Ureter (tissue), 1 donor: ENCODE measurements at regions not wholly inside any gene's neighbourhood (a gene's known extent, or its start where the extent isn't known, plus 50 kb on each side); places are given as distances from the start of the nearest gene placed in this dataset.
"Not testable (repeated sequence)": the region's sequence is repeated elsewhere in the genome, so short reads cannot be mapped to it uniquely, and the experiment has no call there.

ENCODE experiments used
- DNase-seq: peaks from one replicate; pipeline ENCODE4 v3.0.0-alpha.2; 2020; ENCODE audit warnings: low spot score
- donor health status: DM: yes; HTN: yes; CAD: no.

DNA sequence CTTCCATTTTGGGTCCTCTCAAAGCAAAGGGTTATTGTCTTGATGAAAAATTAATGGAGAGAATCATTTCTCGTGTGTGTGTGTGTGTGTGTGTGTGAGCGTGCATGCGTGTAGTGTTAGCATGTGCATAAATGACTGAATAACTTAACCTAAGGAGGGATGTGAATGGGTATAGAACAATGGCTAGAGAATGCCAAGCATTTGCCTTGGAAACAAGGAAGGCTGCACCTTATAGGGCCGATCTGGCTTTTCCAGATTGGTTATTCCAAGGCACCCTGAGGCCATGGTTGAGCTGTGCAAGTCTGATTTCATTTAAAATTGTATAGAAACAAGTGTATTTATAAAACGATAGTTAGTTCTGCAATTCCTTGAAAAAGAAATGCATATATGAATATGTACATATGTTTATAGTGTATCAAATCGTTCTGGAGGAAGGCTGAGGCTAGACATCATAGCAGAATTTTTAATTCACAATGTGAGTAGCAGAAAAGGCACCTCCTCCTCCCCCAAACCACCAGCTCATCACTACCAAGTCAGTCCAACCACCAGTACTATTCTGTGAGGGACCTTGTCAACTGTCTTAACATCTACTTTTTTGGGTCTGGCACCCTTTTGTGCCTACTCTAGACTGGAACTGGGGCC, 322.7 kb upstream of the ISX start:
- no peak for DNase-seq

DNA sequence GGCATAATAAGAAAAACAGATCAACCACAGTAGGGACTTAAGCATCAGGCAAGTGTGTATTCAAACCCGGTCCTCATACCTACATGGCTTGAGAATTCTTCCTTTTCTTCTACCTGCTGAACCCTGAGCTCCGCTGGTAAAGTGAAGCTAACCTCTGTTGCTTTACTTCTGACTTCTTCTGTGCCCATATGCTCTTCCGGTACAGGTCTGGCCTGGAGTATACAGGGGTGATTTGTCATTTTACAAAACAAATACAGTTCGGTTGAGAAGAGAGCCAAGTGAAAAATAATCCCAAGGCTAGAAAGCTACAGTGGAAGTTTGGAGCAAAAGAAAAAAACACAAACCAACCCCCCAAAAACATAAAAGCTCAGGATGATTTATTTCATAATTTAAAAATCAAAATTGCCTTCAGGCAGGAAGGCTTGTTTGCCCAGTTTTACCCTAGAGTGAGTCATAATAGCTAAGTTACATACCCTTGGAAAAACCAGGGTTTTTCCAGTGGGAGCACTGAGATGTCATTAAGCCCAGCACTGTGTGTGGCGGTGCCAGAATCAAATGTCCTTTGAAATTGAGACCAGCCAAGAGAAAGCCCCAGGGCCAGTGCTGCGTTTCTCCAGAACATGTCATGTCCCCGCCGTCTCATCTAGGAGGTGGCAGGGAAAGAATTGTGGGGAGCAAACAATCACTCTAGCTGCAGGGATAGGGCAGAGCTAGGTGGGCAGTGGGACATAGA, 305.5 kb upstream of the ISX start:
- no peak for DNase-seq

DNA sequence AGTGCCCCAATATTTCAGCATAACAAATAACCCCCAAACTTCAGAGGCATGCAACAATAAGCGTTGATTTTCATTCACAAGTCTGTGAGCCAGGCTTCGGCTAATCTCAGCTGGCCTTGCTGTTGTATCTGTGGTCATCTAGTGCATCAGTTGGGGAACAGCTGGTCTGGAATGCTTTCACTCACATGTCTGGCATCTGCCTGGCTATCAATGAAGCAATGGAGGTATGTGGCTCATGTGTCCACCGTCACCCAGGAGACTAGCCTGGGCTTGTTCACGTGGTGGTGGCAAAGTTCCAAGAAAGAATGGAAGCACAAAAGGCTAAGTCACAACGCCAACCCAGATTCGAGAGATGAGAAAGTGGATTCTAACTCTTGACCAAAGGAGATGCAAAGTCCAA, 304.8 kb upstream of the ISX start:
- DNase-seq: no peak

DNA sequence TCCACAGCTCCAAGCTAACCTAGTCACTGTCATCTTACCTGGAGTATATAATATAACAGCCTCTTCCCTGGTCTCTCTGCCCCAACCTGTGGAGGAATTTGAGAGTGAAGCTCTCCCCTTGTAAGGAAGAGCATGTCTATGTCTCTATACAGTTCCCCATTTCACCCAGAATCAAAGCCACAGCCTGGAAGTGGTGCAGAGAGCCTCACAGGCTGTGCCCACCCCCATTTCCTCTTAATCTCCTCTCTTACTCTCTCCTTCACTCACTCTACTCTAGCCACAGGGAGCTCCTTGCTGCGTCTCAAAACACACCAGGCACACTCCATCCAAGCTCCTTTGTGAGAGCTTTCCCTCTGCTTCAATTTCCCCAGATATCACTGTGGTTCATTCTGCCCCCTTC, 302.5 kb upstream of the ISX start:
- no peak for DNase-seq

DNA sequence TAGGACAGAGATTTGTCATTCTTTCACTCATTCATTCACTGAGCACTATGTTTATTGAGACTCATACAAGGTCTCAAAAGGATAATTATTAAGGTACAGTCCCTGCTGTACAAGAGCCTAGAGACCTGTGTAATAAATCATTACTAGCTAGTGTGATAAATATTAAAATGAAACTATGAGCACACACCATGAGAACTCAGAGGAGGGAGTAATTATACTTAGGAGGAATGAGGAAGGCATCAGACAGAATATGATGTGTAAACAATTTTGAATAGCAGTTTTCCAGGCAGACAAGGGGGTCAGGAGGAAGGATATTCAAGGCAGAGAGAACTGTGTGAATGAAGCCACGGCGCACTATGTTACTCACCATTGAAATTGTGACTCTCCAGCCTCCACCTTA, 300.8 kb upstream of the ISX start:
- no peak for DNase-seq

DNA sequence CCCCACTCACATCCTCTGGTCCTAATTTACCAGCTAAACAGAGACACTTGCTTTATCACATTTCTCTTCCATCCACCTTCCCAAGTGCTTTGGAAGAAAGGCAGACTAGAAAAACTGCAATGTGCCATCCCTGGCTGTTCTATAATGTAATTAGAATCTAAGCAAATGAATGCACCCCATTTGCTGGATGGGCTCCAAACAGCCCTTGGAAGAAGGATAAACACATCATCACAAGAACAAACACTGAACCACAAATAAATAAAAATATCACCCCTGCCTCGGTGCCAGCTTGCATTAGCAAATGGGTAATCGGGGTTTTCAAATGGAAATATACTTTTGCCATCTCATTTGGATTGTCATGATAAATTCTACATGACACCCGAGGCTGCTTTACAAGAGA, 296.6 kb upstream of the ISX start:
- no peak for DNase-seq

DNA sequence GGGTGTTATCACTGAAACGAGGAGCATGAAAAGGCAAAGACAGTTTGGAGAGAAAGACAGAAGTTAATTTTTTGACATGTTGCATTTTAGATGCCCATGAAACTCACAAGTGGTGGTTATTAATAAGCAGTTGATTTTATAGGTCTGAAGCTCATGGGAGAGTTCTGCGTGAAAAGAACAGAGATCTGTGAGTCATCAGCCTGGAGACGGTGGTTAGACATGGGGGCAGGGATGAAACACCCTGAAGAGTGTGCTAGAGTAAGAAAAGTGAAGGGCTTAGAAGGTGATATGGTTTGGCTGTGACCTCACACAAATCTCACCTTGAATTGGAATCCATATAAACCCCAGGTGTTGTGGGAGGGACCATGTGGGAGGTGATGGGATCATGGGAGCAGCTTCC, 289.1 kb upstream of the ISX start:
- no peak for DNase-seq

DNA sequence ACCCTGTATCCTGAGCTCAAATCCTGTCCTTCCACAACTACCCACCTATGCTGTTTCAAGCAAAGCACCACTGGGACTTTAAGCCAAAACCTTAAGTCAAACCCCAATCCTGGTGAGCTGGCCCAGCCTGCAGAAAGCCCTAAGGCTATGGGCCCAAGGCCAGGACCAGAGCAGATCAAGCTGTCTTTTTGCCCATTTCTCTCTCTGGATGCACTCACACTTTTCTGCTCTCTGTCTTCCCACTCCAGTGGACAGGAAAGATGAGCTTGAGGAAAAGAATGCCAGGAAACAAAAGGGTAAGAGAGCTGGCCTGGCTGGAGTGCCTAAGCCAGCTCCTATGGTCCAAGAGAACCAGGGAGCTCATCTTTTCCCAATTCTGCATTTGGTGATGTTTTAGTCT, 284.3 kb upstream of the ISX start:
- DNase-seq: no peak

DNA sequence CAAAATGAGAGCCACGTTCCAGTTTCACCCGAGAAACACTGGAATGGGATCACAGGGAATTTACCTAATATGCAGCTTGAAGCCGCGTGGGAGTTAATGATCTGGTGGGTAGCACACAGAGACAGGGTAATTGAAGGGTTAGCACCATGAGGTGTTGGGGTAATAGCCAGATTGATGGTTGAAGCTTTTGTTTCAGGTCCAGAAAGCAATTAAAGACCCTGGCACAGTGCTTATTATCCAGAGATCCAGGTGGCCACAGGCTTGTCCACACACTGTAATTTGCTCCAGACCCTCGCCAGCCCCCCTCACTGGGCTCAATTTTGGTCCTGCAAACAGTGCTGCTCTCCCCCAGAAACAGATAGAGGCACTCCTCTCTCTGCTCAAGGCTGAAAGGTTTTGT, 282.5 kb upstream of the ISX start:
- DNase-seq: no peak

DNA sequence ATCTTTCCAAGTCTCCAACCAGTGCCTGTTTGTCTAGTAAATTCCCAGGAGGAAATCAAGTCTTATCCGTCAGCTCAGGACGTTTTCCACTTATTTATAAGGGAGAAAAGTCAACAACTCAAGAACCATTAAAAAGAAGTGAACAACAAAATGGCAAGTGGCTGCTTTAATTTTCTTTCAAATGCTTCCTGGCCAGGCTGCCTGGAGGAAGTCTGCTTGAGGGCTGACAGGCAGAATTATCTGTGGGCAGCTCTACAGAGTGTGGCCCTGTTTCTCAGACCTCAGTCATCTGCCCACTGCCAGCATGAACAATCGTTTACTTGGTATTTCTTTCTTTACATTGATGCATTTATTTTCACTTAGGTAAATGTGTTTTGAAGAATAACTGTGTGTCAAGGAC, 281.9 kb upstream of the ISX start:
- DNase-seq: no peak

DNA sequence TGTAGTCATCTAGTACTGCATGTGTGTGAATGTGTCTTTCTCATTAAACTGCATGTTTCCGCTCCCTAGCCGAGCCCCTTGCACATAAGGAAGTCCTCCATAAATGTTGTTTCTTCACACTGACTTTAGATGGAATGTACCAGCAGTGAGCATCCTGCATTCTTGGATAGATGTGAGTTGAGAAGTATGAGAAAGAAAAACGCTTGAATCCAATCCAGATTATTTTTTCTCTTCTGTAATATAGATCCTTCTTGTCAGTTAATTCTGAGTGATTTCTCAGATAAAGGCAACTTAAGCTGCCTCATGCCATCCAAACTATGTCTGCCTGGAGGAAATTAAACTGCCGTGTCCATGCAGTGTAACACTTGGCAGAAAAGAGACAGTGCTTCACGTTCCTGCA, 268.1 kb upstream of the ISX start:
- no peak for DNase-seq

DNA sequence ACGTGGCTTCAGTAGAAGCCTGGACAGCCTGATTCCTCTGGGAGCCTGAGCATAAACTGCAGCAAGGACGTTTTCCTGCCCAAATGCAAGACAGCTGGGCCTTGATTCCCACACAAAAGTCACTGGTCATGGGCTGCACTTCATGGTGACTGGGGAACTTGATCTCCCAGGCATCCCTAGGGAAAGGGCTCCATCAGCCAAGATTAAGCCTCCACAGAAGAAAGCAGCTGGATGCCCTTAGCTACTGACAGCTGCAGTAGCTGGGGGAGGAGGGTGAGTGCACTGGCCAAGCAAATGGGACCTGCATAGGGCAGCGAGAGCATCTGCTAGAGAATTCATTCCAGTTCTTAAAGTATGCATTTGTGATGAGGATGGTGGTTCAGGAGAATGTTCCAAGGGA, 267.4 kb upstream of the ISX start:
- DNase-seq: no peak

DNA sequence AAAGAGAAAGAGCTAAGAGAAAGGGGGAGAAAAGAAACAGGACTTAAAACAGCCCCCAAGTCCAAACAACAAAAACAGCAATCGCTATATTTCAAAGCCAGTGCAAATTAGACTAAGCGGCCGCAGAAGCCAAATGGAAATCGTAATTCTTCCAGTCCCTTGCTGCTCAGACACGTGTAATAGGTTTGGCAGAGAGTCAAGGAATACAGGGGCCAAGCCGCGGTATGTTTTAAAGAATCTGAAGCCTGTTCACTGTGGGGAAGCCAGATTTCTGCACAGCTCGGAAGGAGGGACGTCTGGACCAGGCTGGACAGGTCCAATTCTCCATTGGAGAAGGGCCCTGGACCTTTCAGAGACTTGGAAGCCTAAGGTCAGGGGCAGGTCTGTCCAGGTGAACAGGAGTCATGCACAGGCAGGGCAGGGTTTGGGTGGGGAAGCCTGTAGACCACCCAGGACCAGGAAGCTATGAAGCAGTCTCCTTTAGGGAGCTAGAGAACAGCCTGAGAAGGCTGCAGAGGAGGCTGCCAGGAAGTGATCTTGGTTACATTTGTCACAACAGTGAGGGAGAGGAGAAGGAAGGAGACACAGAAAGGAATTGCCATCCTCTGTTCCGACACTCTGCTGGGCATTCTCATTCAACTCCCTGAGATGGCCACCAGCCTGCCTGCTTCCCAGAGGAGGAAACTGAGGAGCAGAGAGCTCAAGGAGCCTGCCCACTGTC, 265.5 kb upstream of the ISX start:
- no peak for DNase-seq

DNA sequence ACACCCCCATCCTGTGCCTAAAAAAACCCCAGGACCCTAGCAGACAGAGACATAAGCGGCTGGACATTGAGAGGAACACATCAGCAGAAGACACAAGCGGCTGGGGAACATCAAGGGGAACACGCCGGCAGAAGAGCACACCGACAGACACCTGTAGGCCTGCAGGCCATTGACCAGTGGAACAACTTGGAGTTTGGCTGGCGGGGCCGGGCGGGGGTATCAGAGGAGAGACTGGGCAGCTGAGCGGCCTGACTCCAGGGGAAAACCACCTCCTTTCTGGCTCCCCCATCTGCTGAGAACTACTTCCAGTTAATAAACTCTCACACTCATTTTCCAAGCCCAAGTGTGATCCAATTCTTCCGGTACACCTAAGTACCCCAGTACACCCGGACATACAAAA, 264.7 kb upstream of the ISX start:
- DNase-seq: no peak

DNA sequence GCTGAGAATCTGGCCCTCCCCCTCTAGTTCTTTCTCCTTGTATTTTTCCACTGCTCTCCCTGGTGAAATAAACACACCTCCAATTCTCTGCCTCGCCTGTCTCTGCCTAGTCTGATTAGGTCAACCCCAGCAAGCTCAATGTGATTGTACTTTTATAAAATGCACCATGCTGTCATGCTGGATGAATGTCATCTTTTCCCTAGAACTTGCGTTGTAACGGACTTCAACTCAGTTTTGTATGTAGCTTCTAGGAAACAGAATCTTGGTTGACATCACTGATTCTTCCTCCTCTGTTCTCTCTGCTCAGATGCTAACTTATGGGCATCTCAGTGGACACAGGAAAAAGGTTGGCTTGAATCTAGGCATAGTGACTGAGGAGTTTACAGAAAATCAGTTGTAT, 261.9 kb upstream of the ISX start:
- no peak for DNase-seq

DNA sequence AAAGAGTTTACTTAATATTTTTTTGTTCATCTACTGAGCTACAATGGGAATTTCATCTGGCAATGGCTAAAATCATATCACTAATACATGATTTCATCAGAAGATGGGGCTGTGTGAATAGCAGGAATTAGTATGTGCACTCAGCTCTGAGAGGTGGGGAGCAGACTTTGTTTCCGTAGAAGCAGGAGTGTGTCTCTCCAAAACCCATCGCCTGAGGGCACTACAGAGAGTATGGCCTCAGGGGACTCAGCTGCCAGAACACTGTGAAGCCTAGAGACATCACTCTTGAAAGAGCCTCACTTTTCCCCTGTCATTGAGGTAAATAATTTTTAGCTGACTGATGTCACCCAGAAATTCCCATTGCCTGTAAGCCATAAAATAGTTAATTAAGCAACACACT, 261.4 kb upstream of the ISX start:
- DNase-seq: no peak

DNA sequence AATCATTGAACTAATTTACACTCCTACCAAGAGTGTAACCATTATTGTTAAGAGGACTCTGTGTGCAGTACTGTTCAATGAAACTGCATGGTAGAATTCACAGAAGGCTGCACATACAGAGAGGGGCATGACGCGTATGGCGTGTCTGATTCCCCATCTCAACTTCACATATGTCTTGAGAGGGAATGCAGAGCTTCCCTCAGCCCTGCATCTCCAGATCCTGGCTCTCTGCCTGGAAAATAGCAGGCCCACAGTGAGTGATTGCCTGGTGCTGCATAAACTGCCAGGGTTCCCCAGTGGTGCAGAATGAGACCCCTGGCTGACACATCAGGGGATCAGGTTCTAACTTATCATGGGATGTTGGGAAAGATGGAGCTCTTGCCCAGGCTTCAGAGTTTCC, 260.2 kb upstream of the ISX start:
- DNase-seq: no peak

DNA sequence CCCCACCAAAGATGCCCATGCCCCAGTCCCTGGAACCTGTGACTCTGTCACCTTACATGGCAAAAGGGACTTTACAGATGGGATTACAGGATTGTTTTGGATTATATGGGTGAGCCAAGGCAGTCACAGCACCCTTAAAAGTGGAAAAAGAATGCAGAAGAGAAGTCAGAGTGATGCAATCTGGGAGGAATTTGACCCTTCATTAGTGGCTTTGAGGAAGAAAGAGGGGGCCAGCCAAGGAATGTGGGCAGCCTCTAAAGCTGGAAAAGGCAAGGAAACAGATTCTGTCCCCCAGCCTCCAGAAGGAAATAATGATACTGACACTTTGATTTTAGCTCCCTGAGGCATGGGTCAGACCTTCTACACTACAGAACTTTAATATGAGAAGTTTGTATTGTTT, 257.3 kb upstream of the ISX start:
- no peak for DNase-seq

DNA sequence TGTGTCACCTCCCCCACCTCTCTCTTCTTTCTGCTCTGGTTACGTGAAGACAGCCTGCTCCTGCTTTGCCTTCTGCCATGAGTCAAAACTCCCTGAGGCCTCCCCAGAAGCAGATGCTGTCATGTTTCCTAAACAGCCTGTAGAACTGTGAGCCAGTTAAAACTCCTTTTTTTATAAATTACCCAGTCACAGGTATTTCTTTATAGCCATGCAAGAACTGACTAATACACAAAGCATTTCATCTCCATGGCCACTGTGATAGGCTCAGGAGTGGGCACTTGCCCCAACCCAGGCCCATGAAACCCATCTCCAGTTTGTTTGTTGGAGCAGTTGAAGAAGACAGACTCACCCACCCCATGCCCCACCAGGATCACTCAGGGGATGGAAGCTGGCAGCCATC, 253.3 kb upstream of the ISX start:
- no peak for DNase-seq

DNA sequence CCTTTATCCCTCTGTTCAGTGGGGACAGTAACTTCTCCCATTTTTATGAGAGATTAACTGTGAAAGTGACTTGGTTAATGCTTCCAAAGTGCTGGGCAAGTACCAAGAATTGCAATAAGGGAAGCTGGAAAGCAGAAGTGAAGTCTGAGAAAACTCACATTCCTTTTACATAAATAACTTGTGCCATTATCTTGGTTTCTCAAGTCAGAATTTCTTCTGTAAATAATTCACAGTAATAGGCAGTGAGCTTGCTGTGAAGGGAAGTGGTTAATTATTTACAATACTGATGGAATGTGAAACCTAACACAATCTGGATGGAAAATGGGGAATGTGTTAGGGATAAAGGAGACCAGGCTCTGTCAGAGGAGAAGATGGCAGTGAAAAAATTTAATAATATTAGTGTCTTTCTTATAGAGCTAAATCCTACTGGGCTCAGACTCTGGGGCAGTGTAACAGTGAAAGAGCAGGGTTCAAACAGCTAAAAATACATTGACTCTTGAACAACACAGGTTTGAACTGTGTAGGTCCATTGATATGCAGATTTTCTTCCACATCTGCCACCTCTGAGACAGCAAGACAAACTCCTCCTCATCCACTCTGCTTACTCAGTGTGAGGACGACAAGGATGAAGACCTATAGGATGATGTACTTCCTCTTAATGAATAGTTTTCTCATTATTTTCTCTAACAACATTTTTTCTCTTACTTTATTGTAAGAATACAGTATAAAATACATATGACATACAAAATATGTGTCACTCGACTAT, 251.5 kb upstream of the ISX start:
- DNase-seq: no peak

DNA sequence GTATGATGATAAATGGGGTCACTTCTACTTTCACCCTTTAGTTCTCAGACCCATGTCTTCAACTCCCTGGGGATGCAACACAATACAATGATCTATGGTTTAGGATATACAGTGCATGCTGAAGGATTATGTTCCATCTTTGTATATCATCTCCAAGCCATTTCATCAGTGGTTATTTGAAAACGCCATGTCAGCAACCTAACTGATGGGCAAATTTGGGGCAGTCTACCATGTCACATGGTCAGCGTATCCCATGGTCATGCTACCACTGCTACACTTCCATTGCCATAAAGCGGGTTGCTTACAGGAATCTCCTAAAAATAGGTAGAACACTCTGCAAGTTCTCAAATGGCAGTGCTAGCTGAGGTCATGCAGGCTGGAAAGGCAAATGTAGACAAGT, 236.5 kb upstream of the ISX start:
- DNase-seq: no peak

DNA sequence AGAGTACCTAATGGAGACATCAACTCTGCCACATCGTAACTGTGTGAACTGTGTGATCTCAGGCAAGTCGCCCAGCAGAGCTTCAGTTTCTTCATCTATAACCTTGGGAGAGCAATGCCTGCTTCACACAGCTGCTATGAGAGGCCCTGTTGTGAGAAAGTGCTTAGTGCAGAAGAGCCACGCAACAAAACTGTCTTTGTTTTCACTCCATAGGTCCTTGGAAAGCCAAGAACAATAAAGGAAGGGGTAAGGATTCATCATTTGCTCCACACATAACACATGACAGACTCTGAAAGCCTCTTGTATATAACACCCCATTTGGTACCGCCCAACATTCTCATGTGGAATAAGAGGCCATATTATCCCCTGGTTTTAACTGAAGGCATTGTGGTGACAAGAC, 231.9 kb upstream of the ISX start:
- no peak for DNase-seq

DNA sequence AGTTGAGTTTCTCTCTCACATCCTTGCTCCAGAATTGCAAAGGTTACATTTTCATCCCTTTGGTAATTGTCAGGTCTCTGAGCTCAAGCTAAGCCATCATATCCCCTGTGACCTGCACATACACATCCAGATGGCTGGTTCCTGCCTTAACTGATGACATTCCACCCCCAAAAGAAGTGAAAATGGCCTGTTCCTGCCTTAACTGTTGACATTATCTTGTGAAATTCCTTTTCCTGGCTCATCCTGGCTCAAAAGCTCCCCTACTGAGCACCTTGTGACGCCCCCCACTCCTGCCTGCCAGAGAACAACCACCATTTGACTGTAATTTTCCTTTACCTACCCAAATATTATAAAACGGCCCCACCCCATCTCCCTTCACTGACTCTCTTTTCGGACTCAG, 231.4 kb upstream of the ISX start:
- not testable (repeated sequence) for DNase-seq
